DOHH2 (cell line): ENCODE measurements at regions not wholly inside any gene's neighbourhood (a gene's known extent, or its start where the extent isn't known, plus 50 kb on each side); places are given as distances from the start of the nearest gene placed in this dataset.

Experiments used
- H3F3A ChIP-seq: fragments of 200-600 bp; sonication (generic), shearing (Covaris generic); 2 replicates; pipeline ENCODE4 v1.6.0; 2016; ENCODE audit warnings: antibody characterized with exemption, mild to moderate bottlenecking; ENCODE audit not compliant: control insufficient read depth, insufficient read depth
- H3K27ac ChIP-seq: fragments of 200-600 bp; sonication (generic); 2 replicates; pipeline ENCODE4 v1.5.1; 2014; ENCODE audit warnings: low read depth, mild to moderate bottlenecking, low read length, moderate library complexity
- H3K27me3 ChIP-seq: fragments of 200-600 bp; sonication (generic); 2 replicates; pipeline ENCODE4 v1.6.1; 2014; ENCODE audit warnings: mild to moderate bottlenecking, low read length, mixed read lengths; ENCODE audit not compliant: control insufficient read depth
- H3K36me3 ChIP-seq: fragments of 200-600 bp; sonication (generic); 2 replicates; pipeline ENCODE4 v1.6.1; 2014; ENCODE audit warnings: mild to moderate bottlenecking, low read length, moderate library complexity, mixed read lengths; ENCODE audit not compliant: control insufficient read depth
- H3K4me1 ChIP-seq: fragments of 200-600 bp; sonication (generic); 2 replicates; pipeline ENCODE4 v1.6.1; 2014; ENCODE audit warnings: mild to moderate bottlenecking, low read length, mixed read lengths; ENCODE audit not compliant: control insufficient read depth
- H3K4me2 ChIP-seq: fragments of 200-600 bp; sonication (generic); 2 replicates; pipeline ENCODE4 v1.6.0; 2014; ENCODE audit warnings: mild to moderate bottlenecking, low read length, moderate library complexity
- H3K4me3 ChIP-seq: fragments of 200-600 bp; sonication (generic); 2 replicates; pipeline ENCODE4 v1.5.1; 2014; ENCODE audit warnings: mild to moderate bottlenecking, low read length, mixed read lengths
- H3K79me2 ChIP-seq: fragments of 200-600 bp; sonication (generic); 2 replicates; pipeline ENCODE4 v1.6.1; 2014; ENCODE audit warnings: mild to moderate bottlenecking, low read length, mixed read lengths; ENCODE audit not compliant: control insufficient read depth
- H3K9me2 ChIP-seq: fragments of 200-600 bp; sonication (generic); replicated peaks from 2 replicates; pipeline ENCODE4 v1.6.1; 2014; ENCODE audit warnings: mild to moderate bottlenecking, low read length, mixed read lengths; ENCODE audit not compliant: control insufficient read depth
- H3K9me3 ChIP-seq: fragments of 200-600 bp; sonication (generic); 2 replicates; pipeline ENCODE4 v1.6.1; 2014; ENCODE audit warnings: antibody characterized with exemption, low read length, mixed read lengths; ENCODE audit not compliant: control insufficient read depth, insufficient read depth
- H4K20me1 ChIP-seq: fragments of 200-600 bp; sonication (generic); 2 replicates; pipeline ENCODE4 v1.6.0; 2014; ENCODE audit warnings: low read depth, mild to moderate bottlenecking, antibody characterized with exemption, low read length, moderate library complexity; ENCODE audit not compliant: control insufficient read depth, insufficient read depth
- EZH2phosphoT487 ChIP-seq: fragments of 200-600 bp; sonication (generic); IDR thresholded peaks from 2 replicates; pipeline ENCODE4 v1.6.1; 2017; ENCODE audit warnings: borderline replicate concordance, mild to moderate bottlenecking, antibody characterized with exemption, low read length, moderate library complexity, mixed read lengths
- TF ChIP-seq, protein P1 (sequence below): fragments of 200-600 bp; sonication (generic); IDR thresholded peaks from one replicate; pipeline ENCODE4 v1.5.1; 2014; ENCODE audit warnings: antibody characterized with exemption, mild to moderate bottlenecking, low read depth, low read length; ENCODE audit not compliant: poor library complexity, severe bottlenecking

DNA sequence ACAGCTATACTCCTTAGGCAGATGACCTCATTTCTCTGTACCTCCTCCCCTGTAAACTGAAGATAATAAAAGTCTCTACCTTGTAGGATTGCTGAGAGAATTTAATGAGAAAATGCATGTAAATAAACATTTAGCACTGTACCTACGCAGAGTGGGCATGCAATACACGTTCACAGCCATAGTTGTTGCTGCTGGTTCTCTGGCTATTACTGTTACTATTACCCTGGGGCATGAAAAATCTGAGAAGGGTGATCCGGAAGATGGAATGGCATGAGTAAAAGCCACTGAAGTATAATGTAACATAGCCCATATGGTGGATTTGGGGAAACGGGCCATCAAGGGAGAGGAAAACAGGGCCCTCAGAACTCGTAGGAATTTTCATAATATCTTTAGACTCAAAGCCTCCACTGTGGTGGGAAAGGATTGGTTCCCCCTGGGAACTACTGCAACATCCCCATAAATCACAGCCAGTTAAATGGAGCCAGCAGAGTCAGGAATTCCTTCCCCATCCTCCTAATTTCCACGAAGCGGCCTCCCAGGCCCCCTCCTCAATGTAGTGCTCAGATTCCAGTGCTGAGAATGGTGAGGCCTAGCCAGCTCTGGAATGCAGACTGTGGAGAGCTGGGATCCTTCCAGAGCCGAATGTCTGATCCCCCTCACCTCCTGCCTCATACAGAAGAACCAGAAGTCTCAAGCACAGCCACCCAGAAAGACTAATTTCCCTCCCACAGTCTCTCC lies 205.3 kb downstream of the MN1 start:
- Histone ChIP-seq H3K27ac (no peak overlapping the region), H3K4me3 (no peak overlapping the region), H3K9me2 (no peaks in the 10 kb centered on the region), H3K9me3 (no peaks in the 10 kb centered on the region), H4K20me1 (no peaks in the 10 kb centered on the region), H3K4me2 (no peak overlapping the region), H3K4me1 (no peaks in the 10 kb centered on the region), H3F3A (no peaks in the 10 kb centered on the region), H3K36me3 (no peaks in the 10 kb centered on the region), H3K79me2 (no peaks in the 10 kb centered on the region), H3K27me3 (no peaks in the 10 kb centered on the region)
- TF ChIP-seq, protein P1, sequence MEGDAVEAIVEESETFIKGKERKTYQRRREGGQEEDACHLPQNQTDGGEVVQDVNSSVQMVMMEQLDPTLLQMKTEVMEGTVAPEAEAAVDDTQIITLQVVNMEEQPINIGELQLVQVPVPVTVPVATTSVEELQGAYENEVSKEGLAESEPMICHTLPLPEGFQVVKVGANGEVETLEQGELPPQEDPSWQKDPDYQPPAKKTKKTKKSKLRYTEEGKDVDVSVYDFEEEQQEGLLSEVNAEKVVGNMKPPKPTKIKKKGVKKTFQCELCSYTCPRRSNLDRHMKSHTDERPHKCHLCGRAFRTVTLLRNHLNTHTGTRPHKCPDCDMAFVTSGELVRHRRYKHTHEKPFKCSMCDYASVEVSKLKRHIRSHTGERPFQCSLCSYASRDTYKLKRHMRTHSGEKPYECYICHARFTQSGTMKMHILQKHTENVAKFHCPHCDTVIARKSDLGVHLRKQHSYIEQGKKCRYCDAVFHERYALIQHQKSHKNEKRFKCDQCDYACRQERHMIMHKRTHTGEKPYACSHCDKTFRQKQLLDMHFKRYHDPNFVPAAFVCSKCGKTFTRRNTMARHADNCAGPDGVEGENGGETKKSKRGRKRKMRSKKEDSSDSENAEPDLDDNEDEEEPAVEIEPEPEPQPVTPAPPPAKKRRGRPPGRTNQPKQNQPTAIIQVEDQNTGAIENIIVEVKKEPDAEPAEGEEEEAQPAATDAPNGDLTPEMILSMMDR = no peak
- TF ChIP-seq EZH2phosphoT487 = no peak

DNA sequence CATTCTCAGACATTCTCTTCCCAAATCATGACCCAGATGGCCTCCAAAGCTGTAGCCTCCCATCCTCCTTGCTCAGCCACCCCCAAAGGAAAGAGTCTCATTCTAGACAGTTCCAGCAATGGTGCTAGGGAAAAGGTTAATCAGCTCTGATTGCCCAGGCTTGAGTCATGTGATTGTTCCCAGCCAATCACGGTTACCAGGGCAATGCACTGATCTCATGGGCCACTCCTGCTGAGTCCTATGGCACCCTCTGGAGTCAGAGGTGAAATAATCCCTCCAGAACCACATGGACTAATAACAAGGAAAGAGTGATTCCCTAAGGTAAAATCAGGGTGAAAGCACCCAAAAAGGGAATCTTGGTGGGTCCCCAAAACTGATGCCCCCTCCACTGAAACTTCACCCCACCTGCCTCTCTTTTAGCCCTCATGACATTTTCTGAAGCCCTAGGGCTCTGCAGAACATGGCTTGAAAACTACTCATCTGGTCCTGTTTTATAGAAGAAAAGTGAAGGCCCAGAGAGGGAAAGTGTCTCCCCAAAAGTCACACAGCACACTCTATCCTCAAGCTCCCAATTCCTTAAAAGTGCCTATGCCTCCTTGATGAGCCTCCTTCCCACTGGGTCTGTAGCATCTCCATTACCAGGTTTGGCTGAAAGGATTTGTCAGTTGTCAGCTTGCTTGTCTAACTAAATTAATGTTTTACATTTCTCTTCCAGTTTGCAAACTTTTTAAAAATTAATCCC lies 203.7 kb downstream of the MN1 start:
- Histone ChIP-seq H3K9me2 (no peaks in the 10 kb centered on the region), H3K9me3 (no peaks in the 10 kb centered on the region), H3K79me2 (no peaks in the 10 kb centered on the region), H3K36me3 (no peaks in the 10 kb centered on the region), H4K20me1 (no peaks in the 10 kb centered on the region), H3K4me1 (no peaks in the 10 kb centered on the region), H3K27me3 (no peaks in the 10 kb centered on the region), H3K4me2 (no peak overlapping the region), H3K4me3 (no peak overlapping the region), H3F3A (no peaks in the 10 kb centered on the region), H3K27ac (no peak overlapping the region)
- no peak for TF ChIP-seq EZH2phosphoT487
- TF ChIP-seq, protein P1 = no peak

DNA sequence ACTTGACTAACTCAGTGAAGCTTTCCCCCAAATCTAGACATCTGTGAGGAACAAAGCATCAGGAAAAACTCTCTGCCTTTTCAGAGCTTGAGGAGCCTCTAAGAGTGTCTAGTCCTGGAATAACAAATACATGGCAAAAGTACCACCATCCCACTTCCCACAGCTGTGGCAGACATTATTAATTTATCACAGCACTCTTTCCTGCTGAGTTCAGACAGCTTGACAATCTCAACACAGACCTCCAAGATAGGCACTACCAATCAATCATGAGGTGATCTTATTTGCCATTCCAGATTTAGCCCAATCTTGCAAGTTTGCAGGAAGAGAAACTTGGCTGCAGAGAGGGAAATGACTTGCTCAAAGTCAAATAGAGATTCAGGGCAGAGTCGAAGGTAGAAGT lies 202.8 kb downstream of the MN1 start:
- H4K20me1 ChIP-seq = no peaks in the 10 kb centered on the region
- H3K36me3 ChIP-seq = no peaks in the 10 kb centered on the region
- H3K27ac ChIP-seq = no peak overlapping the region
- H3K9me3 ChIP-seq = no peaks in the 10 kb centered on the region
- TF ChIP-seq, protein P1 = no peak
- no peak for TF ChIP-seq EZH2phosphoT487
- no peaks in the 10 kb centered on the region for H3K9me2 ChIP-seq
- H3K4me3 ChIP-seq = no peak overlapping the region
- no peak overlapping the region for H3K4me2 ChIP-seq
- H3K79me2 ChIP-seq = no peaks in the 10 kb centered on the region
- H3K4me1 ChIP-seq = no peaks in the 10 kb centered on the region
- no peaks in the 10 kb centered on the region for H3K27me3 ChIP-seq
- no peaks in the 10 kb centered on the region for H3F3A ChIP-seq
